ENCODE measurements at regions not wholly inside any gene's neighbourhood (a gene's known extent, or its start where the extent isn't known, plus 50 kb on each side); places are given as distances from the start of the nearest gene placed in this dataset.

GRCh38 chr2:145036421-145037011, 516.6 kb upstream of the ZEB2 start:
- Mint-ChIP-seq H3K27ac (no peak overlapping the region), H3K27me3 (no peaks in the 10 kb centered on the region), H3K4me1 (no peaks in the 10 kb centered on the region), H3K36me3 (no peaks in the 10 kb centered on the region), H3K4me3 (no peak overlapping the region), H3K9me3 (no peaks in the 10 kb centered on the region)

DNA sequence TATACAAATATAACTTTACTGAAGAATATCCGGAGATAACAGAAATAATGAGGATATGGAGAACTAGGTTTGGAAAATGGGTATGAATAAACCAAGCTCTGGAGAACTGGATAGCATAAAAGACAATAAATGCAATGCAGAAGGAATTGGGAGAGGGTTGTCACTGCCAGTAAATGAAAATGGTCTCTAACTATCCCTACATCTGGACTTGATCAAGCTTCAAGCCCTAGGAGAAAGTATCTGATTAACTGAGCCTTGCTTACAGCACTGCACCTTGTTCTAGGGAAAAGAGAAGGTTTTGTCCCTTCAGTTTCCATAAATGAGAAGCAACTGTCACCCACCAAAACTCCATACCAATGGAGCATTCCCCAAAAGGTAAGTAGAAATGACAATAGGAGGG, 514.6 kb upstream of the ZEB2 start:
- Mint-ChIP-seq H3K27ac (no peak overlapping the region), H3K27me3 (no peaks in the 10 kb centered on the region), H3K4me3 (no peak overlapping the region), H3K36me3 (no peaks in the 10 kb centered on the region), H3K9me3 (no peaks in the 10 kb centered on the region), H3K4me1 (no peaks in the 10 kb centered on the region)

- no peak overlapping the region for H3K27ac Mint-ChIP-seq
- H3K9me3 Mint-ChIP-seq = no peaks in the 10 kb centered on the region
- no peaks in the 10 kb centered on the region for H3K27me3 Mint-ChIP-seq
Observed at GRCh38 chr2:145033438-145033837, 513.5 kb upstream of the ZEB2 start.

GRCh38 chr2:145032791-145033190, 512.9 kb upstream of the ZEB2 start:
- Mint-ChIP-seq H3K27me3 (no peaks in the 10 kb centered on the region), H3K9me3 (no peaks in the 10 kb centered on the region), H3K4me3 (no peak overlapping the region), H3K27ac (no peak overlapping the region), H3K4me1 (no peaks in the 10 kb centered on the region), H3K36me3 (no peaks in the 10 kb centered on the region)

More at GRCh38 chr2:145033438-145033837, 513.5 kb upstream of the ZEB2 start:
- Mint-ChIP-seq H3K4me1 (no peaks in the 10 kb centered on the region), H3K4me3 (no peak overlapping the region), H3K36me3 (no peaks in the 10 kb centered on the region)

GRCh38 chr2:145029873-145030272, 510.0 kb upstream of the ZEB2 start:
- Mint-ChIP-seq H3K36me3 (no peaks in the 10 kb centered on the region), H3K4me3 (no peak overlapping the region), H3K9me3 (no peaks in the 10 kb centered on the region), H3K27me3 (no peaks in the 10 kb centered on the region), H3K27ac (no peak overlapping the region), H3K4me1 (no peaks in the 10 kb centered on the region)

DNA sequence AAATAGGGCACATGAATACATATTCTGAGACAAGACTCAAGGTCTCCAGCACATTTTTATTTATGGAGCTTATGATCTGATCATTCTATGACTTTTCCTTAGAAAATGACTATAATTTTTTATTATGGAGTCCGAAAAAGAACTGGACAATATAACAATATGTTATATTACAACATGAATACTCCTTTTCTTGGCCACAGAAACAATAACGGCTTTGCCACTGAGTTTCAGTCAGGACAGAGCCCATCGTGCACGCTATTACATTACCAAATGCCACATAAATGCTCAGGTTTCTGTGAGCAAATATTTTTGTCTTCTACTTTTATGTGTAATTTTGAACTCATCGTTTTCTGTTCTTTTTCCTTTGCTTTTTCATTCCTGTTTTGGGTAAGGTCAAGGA, 509.2 kb upstream of the ZEB2 start:
- H3K27me3 Mint-ChIP-seq = no peaks in the 10 kb centered on the region
- H3K27ac Mint-ChIP-seq = no peak overlapping the region
- no peaks in the 10 kb centered on the region for H3K4me1 Mint-ChIP-seq
- H3K9me3 Mint-ChIP-seq = no peaks in the 10 kb centered on the region
- no peaks in the 10 kb centered on the region for H3K36me3 Mint-ChIP-seq
- no peak overlapping the region for H3K4me3 Mint-ChIP-seq

- Mint-ChIP-seq H3K9me3 (no peaks in the 10 kb centered on the region), H3K36me3 (no peaks in the 10 kb centered on the region), H3K4me3 (no peak overlapping the region), H3K27me3 (no peaks in the 10 kb centered on the region), H3K27ac (no peak overlapping the region), H3K4me1 (no peaks in the 10 kb centered on the region)
Observed at GRCh38 chr2:145028101-145028920, 508.4 kb upstream of the ZEB2 start.

DNA sequence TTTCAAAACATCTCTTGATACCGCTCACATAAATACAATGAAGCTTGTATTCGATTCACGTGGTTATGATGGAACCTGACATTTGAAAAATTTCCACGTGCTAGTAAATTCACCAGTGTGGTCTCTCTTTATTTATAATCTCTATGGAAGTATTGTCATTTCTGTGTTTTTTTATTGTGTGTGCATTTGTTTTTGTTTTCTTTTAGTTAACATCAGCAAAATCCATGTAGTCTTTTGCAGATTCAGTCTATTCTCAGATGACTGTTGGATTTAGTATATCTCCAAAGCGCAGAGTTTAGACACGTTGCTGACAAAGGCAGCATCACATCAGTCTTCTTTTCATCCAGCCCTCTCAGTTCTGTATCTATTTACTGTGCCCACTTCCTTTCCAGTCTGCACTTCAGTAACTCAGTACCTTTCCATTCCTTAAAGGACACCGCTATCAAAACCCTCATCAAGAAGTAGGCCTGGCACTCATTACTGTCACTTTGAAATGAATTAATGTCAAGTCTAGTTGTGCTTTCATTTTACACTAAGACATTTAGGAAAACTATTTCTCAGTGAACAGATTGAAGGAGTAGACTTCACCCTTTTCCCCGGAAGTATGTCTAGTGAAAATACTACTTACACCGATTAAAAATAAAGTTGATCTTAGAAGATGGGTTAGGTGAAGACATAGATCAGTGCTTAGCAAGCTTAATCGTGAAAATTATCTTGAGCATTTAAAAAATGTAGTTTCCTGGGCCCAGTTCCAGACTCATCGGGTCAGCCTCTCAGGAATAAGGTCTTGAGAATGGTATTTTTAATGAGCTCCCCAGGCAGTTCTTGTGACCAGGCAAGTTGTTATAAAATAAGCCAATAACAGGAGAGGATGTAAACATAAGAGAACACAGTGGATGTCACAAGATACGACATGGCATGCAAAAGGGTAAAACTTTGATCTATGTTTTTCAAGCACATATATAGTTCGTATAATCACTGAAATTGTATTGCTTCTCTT, 506.8 kb upstream of the ZEB2 start:
- Mint-ChIP-seq H3K9me3 (no peaks in the 10 kb centered on the region), H3K27me3 (no peaks in the 10 kb centered on the region), H3K36me3 (no peaks in the 10 kb centered on the region), H3K4me3 (no peak overlapping the region), H3K4me1 (no peaks in the 10 kb centered on the region), H3K27ac (no peak overlapping the region)

DNA sequence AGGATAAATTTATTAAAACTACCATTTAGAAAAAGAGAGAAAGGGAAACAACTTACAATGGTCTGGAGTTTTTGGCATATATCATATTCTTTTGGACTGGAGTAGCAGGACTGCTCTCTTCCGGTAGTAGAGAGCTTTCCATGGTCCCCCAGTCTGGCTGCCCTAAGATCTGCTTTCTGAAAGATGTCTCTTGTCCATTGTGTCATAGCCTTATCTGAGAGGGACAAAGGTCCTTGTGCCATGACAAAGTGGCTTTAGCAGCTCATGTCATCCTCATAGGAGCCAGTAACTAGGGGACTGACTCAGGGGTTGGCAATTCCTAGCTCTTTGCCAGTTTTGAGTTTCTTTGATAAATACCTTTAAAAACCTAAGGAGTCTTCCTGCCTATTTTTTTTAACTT, 505.5 kb upstream of the ZEB2 start:
- H3K27me3 Mint-ChIP-seq = no peaks in the 10 kb centered on the region
- no peaks in the 10 kb centered on the region for H3K36me3 Mint-ChIP-seq
- no peaks in the 10 kb centered on the region for H3K4me1 Mint-ChIP-seq
- H3K9me3 Mint-ChIP-seq = no peaks in the 10 kb centered on the region
- H3K4me3 Mint-ChIP-seq = no peak overlapping the region
- H3K27ac Mint-ChIP-seq = no peak overlapping the region

- H3K27ac Mint-ChIP-seq = no peak overlapping the region
- no peaks in the 10 kb centered on the region for H3K4me1 Mint-ChIP-seq
- no peak overlapping the region for H3K4me3 Mint-ChIP-seq
- no peaks in the 10 kb centered on the region for H3K27me3 Mint-ChIP-seq
- no peaks in the 10 kb centered on the region for H3K9me3 Mint-ChIP-seq
- H3K36me3 Mint-ChIP-seq = no peaks in the 10 kb centered on the region
Observed at GRCh38 chr2:145023334-145023934, 503.5 kb upstream of the ZEB2 start.

DNA sequence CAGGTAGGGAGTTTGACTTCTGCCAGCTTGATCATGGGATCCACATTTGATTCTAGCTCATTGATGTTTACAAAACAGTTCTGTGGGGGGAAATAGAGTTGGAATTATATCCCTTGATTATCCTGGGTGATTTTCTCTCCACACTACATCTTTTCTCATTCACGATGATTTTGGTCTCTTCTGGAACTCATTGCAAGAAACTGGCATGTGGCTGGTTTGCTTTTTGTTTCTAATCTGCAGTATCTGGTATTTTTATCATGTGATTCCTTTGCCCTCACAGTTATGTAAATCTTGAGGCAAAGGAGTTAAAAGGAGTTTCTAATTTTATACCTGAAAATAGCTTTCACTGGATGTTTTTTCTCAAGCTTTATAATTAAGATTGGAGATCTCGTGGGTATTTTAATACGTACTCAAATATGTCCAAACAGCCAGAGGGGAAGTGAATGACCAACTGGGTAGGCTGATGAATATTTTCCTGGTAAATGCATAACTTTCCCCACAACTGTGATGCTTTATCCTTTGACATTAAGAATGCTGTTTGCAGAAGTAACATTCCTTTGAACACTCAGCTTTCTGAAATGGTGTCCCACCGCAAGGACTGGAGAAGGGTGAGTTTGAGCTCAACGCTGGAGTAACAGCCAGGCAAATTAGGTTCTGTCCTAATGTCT, 502.9 kb upstream of the ZEB2 start:
- Mint-ChIP-seq H3K27me3 (no peaks in the 10 kb centered on the region), H3K9me3 (no peaks in the 10 kb centered on the region), H3K27ac (no peak overlapping the region), H3K36me3 (no peaks in the 10 kb centered on the region), H3K4me1 (no peaks in the 10 kb centered on the region), H3K4me3 (no peak overlapping the region)

- no peaks in the 10 kb centered on the region for H3K27me3 Mint-ChIP-seq
- no peaks in the 10 kb centered on the region for H3K4me1 Mint-ChIP-seq
- no peaks in the 10 kb centered on the region for H3K9me3 Mint-ChIP-seq
- no peak overlapping the region for H3K4me3 Mint-ChIP-seq
- H3K27ac Mint-ChIP-seq = no peak overlapping the region
- no peaks in the 10 kb centered on the region for H3K36me3 Mint-ChIP-seq
Observed at GRCh38 chr2:145021962-145022665, 502.2 kb upstream of the ZEB2 start.

DNA sequence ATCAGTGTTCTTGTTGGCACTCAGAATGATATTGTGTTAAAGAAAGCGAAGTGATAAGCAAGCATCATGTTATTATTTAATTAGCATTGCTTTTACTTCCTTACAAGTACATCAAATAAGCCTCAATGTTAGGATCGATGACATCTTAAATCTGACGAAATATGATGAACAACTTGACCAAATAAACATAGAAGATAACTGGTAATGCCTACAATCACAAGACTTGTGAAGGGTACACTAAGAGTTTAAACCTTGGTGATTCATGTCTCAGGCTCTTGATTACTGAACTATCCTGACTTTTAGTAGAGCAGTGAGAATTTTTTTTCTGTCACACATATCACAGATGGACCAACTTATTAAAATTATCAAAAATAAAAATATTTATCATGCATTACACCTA, 500.8 kb upstream of the ZEB2 start:
- H3K4me1 Mint-ChIP-seq = no peaks in the 10 kb centered on the region
- no peaks in the 10 kb centered on the region for H3K9me3 Mint-ChIP-seq
- H3K27ac Mint-ChIP-seq = no peak overlapping the region
- no peaks in the 10 kb centered on the region for H3K27me3 Mint-ChIP-seq
- H3K36me3 Mint-ChIP-seq = no peaks in the 10 kb centered on the region
- no peak overlapping the region for H3K4me3 Mint-ChIP-seq

DNA sequence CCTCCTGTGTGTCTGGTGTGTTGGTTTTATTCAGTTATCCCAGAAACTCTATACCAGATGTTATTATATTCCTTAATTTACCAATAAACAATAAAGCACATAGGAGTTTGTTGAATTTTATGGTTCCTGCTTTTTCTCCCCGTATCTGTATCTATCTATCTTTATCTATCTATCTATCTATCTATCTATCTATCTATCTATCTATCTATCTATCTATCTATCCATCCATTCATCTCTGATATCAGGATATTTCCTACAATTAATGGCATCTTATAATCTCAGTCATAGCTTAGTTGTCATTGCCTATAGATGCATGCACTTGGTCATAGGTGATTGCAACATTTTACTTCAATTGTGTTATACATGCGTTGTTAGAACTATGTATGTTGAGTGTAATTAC, 500.2 kb upstream of the ZEB2 start:
- H3K9me3 Mint-ChIP-seq = no peaks in the 10 kb centered on the region
- no peaks in the 10 kb centered on the region for H3K27me3 Mint-ChIP-seq
- H3K4me1 Mint-ChIP-seq = no peaks in the 10 kb centered on the region
- no peak overlapping the region for H3K27ac Mint-ChIP-seq
- H3K4me3 Mint-ChIP-seq = no peak overlapping the region
- H3K36me3 Mint-ChIP-seq = no peaks in the 10 kb centered on the region

Measured in activated naive CD4-positive, alpha-beta T cell treated with anti-CD3 and anti-CD28 coated beads, Interleukin-2, amount 50 U/mL, for 24 hours (primary cell).